GM10847 (cell line): ENCODE measurements at regions not wholly inside any gene's neighbourhood (a gene's known extent, or its start where the extent isn't known, plus 50 kb on each side); places are given as distances from the start of the nearest gene placed in this dataset.

ENCODE experiments used
- POLR2A ChIP-seq: IDR thresholded peaks from 2 replicates; pipeline ENCODE4 v1.6.1; 2011; ENCODE audit not compliant: insufficient read length; ENCODE audit errors: extremely low read depth

DNA sequence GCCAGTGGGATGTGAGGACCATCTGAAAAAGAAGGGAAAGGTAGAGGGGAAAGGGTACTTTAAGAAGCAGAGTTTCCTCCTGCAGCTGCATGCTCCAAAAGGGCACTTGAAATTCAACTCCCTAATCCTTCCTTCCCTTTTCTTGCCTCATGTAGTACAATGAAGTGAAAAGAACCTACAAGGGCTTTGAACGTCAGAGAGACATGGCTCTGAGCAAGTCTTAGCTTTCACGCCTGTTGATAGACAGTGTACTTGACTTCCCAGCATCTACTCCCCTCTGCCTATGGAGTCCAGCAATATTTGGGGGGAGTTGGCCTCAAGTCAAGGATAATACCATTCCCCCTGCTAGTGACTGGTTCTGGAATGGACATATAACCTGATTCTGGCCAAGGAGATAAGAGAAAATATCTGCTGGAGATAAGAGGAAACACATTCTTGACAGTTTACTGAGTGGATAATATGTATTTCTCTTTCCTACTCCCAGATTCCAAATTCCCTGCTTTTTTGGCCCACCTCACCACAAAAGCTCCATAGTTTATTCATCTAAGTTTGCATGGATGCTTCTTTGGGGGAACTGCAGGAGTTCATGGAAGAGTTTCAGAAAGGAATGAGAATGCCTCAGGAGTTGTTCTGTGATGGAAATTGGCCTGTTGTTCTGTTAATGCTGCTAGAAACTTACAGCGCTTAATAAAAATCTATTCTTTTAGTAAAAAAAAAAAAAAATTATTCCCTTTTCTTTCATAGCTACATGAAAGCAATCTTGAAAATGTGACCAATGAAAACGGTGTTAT lies 193.0 kb upstream of the TPM1 start:
- no peak for TF ChIP-seq POLR2A

GRCh38 chr15:62850318-62850717 lies 192.2 kb upstream of the TPM1 start:
- TF ChIP-seq POLR2A: no peak

GRCh38 chr15:62850791-62851291 lies 191.7 kb upstream of the TPM1 start:
- TF ChIP-seq POLR2A: no peak

DNA sequence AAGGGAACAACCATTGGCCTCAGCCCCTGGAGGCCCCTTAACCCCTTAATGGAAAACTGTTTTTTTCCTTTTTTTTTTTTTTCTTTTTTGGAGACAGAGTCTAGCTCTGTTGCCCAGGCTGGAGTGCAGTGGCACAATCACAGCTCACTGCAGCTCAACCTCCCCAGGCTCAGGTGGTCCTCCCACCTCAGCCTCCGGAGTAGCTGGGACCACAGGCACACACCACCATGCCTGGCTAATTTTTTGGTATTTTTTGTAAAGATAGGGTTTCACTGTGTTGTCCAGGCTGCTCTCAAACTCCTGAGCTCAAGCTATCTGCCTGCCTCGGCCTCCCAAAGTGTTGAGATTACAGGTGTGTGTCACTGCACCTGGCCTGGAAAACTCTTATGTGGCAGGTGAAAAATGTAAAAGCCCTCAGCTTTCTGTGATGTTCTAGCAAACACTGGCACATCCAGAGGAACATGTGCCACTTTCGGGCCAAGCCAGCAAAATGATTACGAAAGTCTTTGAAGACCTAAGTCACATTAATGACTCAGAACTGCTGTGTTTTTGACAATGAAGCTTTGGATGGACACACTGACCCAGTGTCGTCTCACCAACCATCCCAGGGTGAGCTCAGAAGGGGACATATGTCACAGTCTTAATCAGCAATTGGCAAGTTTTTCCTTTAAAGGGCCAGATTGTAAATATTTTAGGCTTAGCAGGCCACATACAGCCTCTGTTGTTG lies 189.3 kb upstream of the TPM1 start:
- TF ChIP-seq POLR2A: no peak

DNA sequence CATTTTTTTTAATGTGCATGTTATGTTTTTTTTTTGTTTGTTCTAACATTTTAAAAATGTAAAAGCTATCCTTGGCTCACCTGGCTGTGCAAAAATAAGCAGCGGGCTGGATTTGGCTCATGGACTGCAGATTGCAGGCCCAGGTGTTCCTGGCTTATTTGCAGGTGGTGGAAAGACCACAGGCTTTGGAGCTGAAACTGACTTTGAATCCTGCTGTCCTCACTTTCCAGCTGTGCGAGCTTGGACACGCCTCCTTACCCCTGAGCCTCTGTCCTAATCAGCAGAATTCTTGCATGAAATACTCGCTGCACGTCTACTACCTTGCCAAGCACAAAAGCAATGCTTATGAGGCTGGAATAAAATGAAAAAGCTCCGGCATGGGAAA lies 188.7 kb upstream of the TPM1 start:
- TF ChIP-seq POLR2A: no peak

DNA sequence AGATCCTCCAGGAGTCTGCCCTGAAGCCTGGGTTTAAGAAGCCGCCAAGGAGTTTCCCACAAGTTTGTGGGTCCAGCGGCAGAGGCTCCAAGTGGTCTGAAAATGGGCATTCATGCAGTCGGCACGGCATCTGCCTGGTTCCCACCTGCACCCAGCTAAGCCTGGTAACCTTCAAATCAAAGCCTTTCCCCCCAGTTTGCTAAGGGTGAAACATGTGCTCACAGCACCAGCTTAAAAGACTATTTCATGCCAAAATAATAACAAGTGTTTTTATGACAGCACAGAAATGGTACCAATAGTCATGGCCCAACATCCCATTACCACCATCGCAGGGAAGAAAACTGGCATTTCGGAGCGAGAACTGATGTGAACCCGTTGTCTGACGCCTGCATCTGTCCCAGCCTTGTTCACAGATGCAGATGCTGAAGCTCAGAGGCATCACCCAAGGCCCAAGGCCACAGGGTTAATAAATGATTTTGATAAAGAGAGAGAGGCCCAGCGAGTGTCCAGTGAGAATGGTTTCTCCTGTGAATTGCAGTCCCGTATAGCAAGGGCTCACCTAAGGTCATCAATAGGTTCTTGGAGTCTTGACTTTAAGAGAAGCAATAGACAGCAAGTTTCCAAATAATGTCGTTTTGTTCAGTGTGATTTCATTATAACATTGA lies 188.0 kb upstream of the TPM1 start:
- TF ChIP-seq POLR2A: no peak

GRCh38 chr15:62855085-62855476 lies 187.5 kb upstream of the TPM1 start:
- TF ChIP-seq POLR2A: no peak

GRCh38 chr15:62856466-62857246 lies 185.9 kb upstream of the TPM1 start:
- TF ChIP-seq POLR2A: no peak

GRCh38 chr15:62857411-62857853 lies 185.1 kb upstream of the TPM1 start:
- no peak for TF ChIP-seq POLR2A

GRCh38 chr15:62858343-62858742 lies 184.2 kb upstream of the TPM1 start:
- TF ChIP-seq POLR2A: no peak

- no peak for TF ChIP-seq POLR2A
Observed at GRCh38 chr15:62862717-62863116, 179.8 kb upstream of the TPM1 start.

- TF ChIP-seq POLR2A: no peak
Observed at GRCh38 chr15:62866366-62866765, 176.2 kb upstream of the TPM1 start.

DNA sequence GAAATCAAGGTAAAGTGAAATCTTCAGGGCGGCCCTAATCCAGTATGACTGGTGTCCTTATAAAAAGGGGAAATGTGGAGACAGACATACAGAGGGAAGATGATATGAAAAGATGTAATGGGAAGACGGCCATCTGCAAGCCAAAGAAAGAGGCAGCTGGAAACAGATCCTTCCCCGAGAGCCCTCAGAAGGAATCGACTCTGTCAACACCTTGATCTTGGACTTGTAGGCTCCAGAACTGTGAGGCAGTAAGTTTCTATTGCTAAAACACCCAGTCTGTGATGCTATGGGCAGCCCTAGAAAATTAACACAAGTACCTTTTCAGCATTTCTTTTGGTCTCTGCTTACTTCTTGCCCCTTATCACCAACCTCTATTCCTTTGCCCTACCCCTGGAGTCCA lies 174.7 kb upstream of the TPM1 start:
- TF ChIP-seq POLR2A: no peak

DNA sequence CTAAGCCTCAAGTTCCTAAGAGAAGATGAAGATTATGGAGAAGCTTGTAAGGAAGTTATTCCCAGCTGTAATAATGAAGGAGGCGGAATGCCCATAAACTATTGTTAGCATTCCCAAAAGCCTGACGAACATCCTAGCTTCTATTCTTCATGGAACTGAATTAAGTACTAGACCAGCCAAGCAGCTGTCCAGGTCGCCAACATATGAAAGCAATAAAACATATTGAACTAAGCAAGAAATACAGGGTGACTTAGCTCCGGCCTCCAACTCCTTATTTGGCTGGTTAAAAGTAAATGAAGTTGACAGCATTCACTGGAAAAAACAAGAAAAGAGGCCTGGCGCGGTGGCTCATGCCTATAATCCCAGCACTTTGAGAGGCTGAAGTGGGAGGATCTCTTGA lies 174.0 kb upstream of the TPM1 start:
- no peak for TF ChIP-seq POLR2A

DNA sequence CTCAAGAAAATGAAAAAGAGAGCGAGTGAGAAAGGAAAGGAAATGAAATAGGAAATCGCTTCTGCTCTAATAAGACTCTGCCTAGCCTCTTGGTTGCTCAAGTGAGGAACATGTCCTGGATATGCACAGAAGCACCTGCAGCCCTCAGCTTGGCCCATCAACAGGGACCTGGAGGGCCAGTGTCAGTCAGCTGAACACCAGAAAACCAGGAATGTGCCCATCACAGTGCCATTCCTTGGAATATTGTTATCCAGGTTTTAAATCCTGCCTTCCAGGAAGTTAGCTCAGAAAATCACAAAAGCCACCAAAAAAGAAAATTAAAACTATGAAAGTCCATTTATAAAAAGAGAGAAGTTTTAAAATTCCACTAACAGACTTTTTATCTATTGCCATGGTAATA lies 173.4 kb upstream of the TPM1 start:
- no peak for TF ChIP-seq POLR2A
